MM.1S (cell line): ENCODE measurements at regions not wholly inside any gene's neighbourhood (a gene's known extent, or its start where the extent isn't known, plus 50 kb on each side); places are given as distances from the start of the nearest gene placed in this dataset.

ENCODE experiments used
- EZH2phosphoT487 ChIP-seq: fragments of 300-600 bp; sonication (generic); IDR thresholded peaks from 2 replicates; pipeline ENCODE4 v1.6.1; 2018; ENCODE audit warnings: antibody characterized with exemption, low read length
- TF ChIP-seq, protein P1 (sequence below): fragments of 300-600 bp; sonication (generic); IDR thresholded peaks from 2 replicates; pipeline ENCODE4 v1.5.1; 2016; ENCODE audit warnings: antibody characterized with exemption, low read length, mixed read lengths

GRCh38 chr5:167649471-167649870 lies 642.0 kb upstream of the WWC1 start:
- TF ChIP-seq, protein P1, sequence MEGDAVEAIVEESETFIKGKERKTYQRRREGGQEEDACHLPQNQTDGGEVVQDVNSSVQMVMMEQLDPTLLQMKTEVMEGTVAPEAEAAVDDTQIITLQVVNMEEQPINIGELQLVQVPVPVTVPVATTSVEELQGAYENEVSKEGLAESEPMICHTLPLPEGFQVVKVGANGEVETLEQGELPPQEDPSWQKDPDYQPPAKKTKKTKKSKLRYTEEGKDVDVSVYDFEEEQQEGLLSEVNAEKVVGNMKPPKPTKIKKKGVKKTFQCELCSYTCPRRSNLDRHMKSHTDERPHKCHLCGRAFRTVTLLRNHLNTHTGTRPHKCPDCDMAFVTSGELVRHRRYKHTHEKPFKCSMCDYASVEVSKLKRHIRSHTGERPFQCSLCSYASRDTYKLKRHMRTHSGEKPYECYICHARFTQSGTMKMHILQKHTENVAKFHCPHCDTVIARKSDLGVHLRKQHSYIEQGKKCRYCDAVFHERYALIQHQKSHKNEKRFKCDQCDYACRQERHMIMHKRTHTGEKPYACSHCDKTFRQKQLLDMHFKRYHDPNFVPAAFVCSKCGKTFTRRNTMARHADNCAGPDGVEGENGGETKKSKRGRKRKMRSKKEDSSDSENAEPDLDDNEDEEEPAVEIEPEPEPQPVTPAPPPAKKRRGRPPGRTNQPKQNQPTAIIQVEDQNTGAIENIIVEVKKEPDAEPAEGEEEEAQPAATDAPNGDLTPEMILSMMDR = no peak
- TF ChIP-seq EZH2phosphoT487 = no peak
